ENCODE measurements at regions not wholly inside any gene's neighbourhood (a gene's known extent, or its start where the extent isn't known, plus 50 kb on each side); places are given as distances from the start of the nearest gene placed in this dataset.

- no peak for TF ChIP-seq BRCA1 (IDR thresholded peaks at IDR 0.05; ENCODE audit: low read depth, low read length)
These were observed 414.8 kb downstream of the HRH4 start (continued) for GRCh38 chr18:24875286-24875685.
